ENCODE measurements at regions not wholly inside any gene's neighbourhood (a gene's known extent, or its start where the extent isn't known, plus 50 kb on each side); places are given as distances from the start of the nearest gene placed in this dataset.
"Not testable (repeated sequence)": the region's sequence is repeated elsewhere in the genome, so short reads cannot be mapped to it uniquely, and the experiment has no call there.

DNA sequence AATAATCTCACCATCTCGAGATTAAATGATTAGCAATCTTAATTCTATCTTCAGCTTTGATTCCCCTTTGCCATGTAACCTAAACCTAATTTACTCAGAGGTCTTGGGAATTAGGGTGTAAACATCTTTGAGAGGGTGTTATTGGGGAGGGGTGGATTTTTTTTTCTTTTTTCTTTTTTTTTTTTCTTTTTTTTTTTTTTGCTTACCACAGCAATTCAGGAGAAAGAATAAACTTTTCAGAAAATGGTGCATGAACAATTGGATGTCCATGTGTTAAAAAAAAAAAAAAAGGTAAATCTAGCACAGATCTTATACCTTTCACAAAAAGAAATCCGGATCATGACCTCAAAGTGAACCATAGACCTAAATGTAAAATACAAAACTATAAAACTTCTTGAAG is 160.8 kb upstream of the FANCL start:
- Histone ChIP-seq H3K27me3 (no peaks in the 10 kb centered on the region), H3K4me3 (no peak overlapping the region), H3K27ac (no peak overlapping the region), H3K9me3 (no peaks in the 10 kb centered on the region), H3K36me3 (no peaks in the 10 kb centered on the region), H3K9ac (ENCODE audit: low read depth in 2 of 2, low read length in 2 of 2) (no peak overlapping the region), H3K4me1 (no peaks in the 10 kb centered on the region)
- no peak for DNase-seq
- no peak for TF ChIP-seq CTCF (IDR thresholded peaks at IDR 0.05)
- intact Hi-C loops (cut with DNase I), result no loop called here

DNA sequence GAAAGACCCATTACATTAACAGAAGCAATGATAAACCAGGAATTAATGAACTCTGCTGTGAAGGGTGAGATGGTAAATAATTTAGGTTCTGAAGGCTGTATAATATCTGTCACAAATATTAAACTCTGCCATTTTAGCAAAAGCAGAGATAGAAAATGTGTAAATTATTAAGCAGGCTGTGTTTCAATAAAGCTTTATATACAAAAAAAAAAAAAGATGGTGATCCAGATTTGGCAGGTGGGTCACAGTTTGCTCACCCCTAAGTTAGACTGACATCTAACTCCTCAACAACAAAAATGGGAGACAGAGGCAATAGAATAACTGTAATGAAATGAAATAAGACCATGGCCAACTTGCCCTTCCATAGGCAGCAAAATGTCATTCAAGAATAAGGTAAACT is 157.3 kb upstream of the FANCL start:
- no peak overlapping the region for H3K4me3 ChIP-seq
- H3K9ac ChIP-seq (ENCODE audit: low read depth in 2 of 2, low read length in 2 of 2), result no peak overlapping the region
- no peak overlapping the region for H3K27ac ChIP-seq
- H3K4me1 ChIP-seq, result no peaks in the 10 kb centered on the region
- no peak for DNase-seq
- H3K36me3 ChIP-seq, result no peaks in the 10 kb centered on the region
- TF ChIP-seq CTCF (IDR thresholded peaks at IDR 0.05), result no peak
- H3K9me3 ChIP-seq, result no peaks in the 10 kb centered on the region
- no peaks in the 10 kb centered on the region for H3K27me3 ChIP-seq
- intact Hi-C loops (cut with DNase I), result no loop called here

- H3K4me3 ChIP-seq, result no peak overlapping the region
- intact Hi-C loops (cut with DNase I), result no loop called here
Measured at GRCh38 chr2:58387701-58388100, 146.6 kb upstream of the FANCL start.

DNA sequence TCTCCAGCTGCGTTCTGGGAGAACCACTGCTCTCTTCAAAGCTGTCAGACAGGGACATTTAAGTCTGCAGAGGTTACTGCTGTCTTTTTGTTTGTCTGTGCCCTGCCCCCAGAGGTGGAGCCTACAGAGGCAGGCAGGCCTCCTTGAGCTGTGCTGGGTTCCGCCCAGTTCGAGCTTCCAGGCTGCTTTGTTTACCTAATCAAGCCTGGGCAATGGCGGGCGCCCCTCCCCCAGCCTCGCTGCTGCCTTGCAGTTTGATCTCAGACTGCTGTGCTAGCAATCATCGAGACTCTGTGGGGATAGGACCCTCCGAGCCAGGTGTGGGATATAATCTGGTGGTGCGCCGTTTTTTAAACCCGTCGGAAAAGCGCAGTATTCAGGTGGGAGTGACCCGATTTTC is 145.8 kb upstream of the FANCL start:
- intact Hi-C loops (cut with DNase I); H3K9me3 ChIP-seq; DNase-seq; H3K4me3 ChIP-seq; H3K27ac ChIP-seq; H3K36me3 ChIP-seq; H3K9ac ChIP-seq (ENCODE audit: low read depth in 2 of 2, low read length in 2 of 2); H3K4me1 ChIP-seq; H3K27me3 ChIP-seq: not testable (repeated sequence)

More at GRCh38 chr2:58387701-58388100, 146.6 kb upstream of the FANCL start:
- Histone ChIP-seq H3K27ac (no peak overlapping the region), H3K4me1 (no peaks in the 10 kb centered on the region), H3K36me3 (no peaks in the 10 kb centered on the region), H3K27me3 (no peaks in the 10 kb centered on the region), H3K9me3 (no peaks in the 10 kb centered on the region), H3K9ac (ENCODE audit: low read depth in 2 of 2, low read length in 2 of 2) (no peak overlapping the region)
- no peak for DNase-seq
- no peak for TF ChIP-seq CTCF (IDR thresholded peaks at IDR 0.05)

DNA sequence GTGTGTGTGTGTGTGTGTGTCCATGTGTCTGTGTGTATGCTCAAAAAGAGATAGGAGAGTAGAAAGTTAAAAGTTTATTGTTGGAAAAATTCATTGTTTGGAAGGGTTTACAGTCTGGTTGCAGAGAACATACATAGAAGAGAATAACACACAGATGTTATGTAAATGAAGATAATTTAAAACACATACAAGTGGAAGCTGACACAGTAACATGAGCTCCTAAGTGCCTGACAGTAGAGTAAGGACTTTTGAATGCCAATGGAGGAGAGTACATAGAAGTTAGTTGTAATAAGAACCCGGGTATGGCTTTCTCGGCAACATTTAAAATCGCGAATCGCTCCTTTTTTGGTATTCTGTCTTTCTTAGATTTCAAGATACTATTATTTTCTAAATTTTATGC is 137.0 kb upstream of the FANCL start:
- Histone ChIP-seq H3K4me1 (no peaks in the 10 kb centered on the region), H3K27me3 (no peaks in the 10 kb centered on the region), H3K27ac (no peak overlapping the region), H3K4me3 (no peak overlapping the region), H3K36me3 (no peaks in the 10 kb centered on the region), H3K9ac (ENCODE audit: low read depth in 2 of 2, low read length in 2 of 2) (no peak overlapping the region), H3K9me3 (no peaks in the 10 kb centered on the region)
- TF ChIP-seq CTCF (IDR thresholded peaks at IDR 0.05), result no peak
- DNase-seq, result no peak
- intact Hi-C loops (cut with DNase I), result no loop called here

DNA sequence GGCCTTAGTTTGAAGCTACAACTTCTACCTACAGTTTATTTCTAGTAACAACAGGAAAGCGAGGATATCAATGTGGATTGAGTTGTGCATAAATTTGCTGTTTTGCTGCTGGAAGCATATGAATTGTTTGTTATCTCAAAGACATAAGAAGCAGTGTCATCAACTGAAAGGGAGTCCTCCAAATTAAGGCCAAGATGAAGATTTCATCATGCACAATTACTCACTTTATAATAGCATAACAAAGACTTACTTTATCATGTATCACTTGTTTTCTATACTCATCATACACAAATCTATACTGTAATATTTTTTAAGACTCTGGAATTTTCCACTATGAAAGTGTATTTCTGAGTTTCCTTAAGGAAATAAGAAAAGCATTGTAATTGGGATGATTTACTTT is 136.1 kb upstream of the FANCL start:
- DNase-seq, result no peak
- intact Hi-C loops (cut with DNase I), result no loop called here
- H3K27ac ChIP-seq, result no peak overlapping the region
- no peaks in the 10 kb centered on the region for H3K27me3 ChIP-seq
- no peak overlapping the region for H3K9ac ChIP-seq (ENCODE audit: low read depth in 2 of 2, low read length in 2 of 2)
- H3K4me3 ChIP-seq, result no peak overlapping the region
- H3K36me3 ChIP-seq, result no peaks in the 10 kb centered on the region
- no peaks in the 10 kb centered on the region for H3K9me3 ChIP-seq
- H3K4me1 ChIP-seq, result no peaks in the 10 kb centered on the region
- no peak for TF ChIP-seq CTCF (IDR thresholded peaks at IDR 0.05)
